Gastroesophageal sphincter (tissue), 3 donors: ENCODE measurements at regions not wholly inside any gene's neighbourhood (a gene's known extent, or its start where the extent isn't known, plus 50 kb on each side); places are given as distances from the start of the nearest gene placed in this dataset.

ENCODE experiments used
- POLR2A ChIP-seq, 2 donors: fragments of 450-650 bp; IDR thresholded peaks; one replicate each; pipeline ENCODE4 v1.6.1; 2017; ENCODE audit warnings: antibody characterized with exemption in 2 of 2, mild to moderate bottlenecking in 2 of 2, moderate library complexity in 1 of 2
- POLR2AphosphoS5 ChIP-seq: sonication (generic); formaldehyde crosslinking; IDR thresholded peaks from one replicate; pipeline ENCODE4 v1.6.1; 2017; ENCODE audit warnings: antibody characterized with exemption
- TF ChIP-seq, protein P1 (sequence below), 4 experiments: fragments of 200-600 bp in 2 of 4; fragments of 450-650 bp in 2 of 4; sonication (generic) in 1 of 4; IDR thresholded peaks; one replicate each; pipeline ENCODE4 v1.5.1; 2017 to 2019; ENCODE audit warnings: antibody characterized with exemption in 4 of 4, mild to moderate bottlenecking in 2 of 4, moderate library complexity in 2 of 4

DNA sequence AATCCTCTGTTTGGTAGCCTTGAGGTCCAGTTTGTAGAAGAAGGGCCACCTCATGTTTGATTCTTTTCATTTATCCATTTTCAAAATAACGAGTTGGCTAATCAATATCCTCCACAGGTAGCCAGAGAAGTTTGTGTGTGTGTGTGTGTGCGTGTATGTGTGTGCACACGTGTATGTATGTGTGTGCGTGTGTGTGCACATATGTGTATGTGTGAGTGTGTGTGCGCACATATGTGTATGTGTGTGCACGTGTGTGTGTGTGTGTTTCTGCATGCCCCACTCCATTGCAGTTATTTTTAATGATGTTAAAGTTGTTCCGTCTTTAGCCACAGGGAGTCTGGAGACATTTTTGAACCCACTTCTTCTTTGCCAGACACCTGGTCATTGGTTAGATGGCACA, 112.8 kb upstream of the PRKCQ start:
- TF ChIP-seq, protein P1, sequence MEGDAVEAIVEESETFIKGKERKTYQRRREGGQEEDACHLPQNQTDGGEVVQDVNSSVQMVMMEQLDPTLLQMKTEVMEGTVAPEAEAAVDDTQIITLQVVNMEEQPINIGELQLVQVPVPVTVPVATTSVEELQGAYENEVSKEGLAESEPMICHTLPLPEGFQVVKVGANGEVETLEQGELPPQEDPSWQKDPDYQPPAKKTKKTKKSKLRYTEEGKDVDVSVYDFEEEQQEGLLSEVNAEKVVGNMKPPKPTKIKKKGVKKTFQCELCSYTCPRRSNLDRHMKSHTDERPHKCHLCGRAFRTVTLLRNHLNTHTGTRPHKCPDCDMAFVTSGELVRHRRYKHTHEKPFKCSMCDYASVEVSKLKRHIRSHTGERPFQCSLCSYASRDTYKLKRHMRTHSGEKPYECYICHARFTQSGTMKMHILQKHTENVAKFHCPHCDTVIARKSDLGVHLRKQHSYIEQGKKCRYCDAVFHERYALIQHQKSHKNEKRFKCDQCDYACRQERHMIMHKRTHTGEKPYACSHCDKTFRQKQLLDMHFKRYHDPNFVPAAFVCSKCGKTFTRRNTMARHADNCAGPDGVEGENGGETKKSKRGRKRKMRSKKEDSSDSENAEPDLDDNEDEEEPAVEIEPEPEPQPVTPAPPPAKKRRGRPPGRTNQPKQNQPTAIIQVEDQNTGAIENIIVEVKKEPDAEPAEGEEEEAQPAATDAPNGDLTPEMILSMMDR (IDR thresholded peaks at IDR 0.05), result no peak
- no peak for TF ChIP-seq POLR2AphosphoS5
- no peak for TF ChIP-seq POLR2A (IDR thresholded peaks at IDR 0.05)
